Upper lobe of left lung (tissue), 6 donors: ENCODE measurements at regions not wholly inside any gene's neighbourhood (a gene's known extent, or its start where the extent isn't known, plus 50 kb on each side); places are given as distances from the start of the nearest gene placed in this dataset.

Source experiments
- ATAC-seq, 2 donors: fragments of 200-7000 bp; cut with Tn5 transposase; one replicate each; pipeline ENCODE4 v1.9.1; 2022; ENCODE audit warnings: mild to moderate bottlenecking in 2 of 2, moderate library complexity in 2 of 2; ENCODE audit not compliant: low FRiP score in 2 of 2
- DNase-seq, 2 donors: peaks; one replicate each; pipeline ENCODE4 v3.0.0-alpha.2; 2019 to 2020
- H3K27ac ChIP-seq, 4 donors: fragments of 200-600 bp; sonication (generic); one replicate each; pipeline ENCODE4 v1.5.1; 2016 to 2019
- H3K27me3 ChIP-seq, 4 donors: fragments of 200-600 bp; sonication (generic); one replicate each; pipeline ENCODE4 v1.5.1; 2017 to 2019
- H3K36me3 ChIP-seq, 4 donors: fragments of 200-600 bp; sonication (generic); one replicate each; pipeline ENCODE4 v1.5.1; 2016 to 2019
- H3K4me1 ChIP-seq, 4 donors: fragments of 200-600 bp; sonication (generic); one replicate each; pipeline ENCODE4 v1.5.1; 2018 to 2019
- H3K4me3 ChIP-seq, 4 donors: fragments of 200-600 bp; sonication (generic); one replicate each; pipeline ENCODE4 v1.5.1; 2017 to 2019; ENCODE audit warnings: mild to moderate bottlenecking in 2 of 4, moderate library complexity in 1 of 4
- H3K9me3 ChIP-seq, 4 donors: fragments of 200-600 bp; sonication (generic); one replicate each; pipeline ENCODE4 v1.5.1; 2018 to 2019
- CTCF ChIP-seq, 6 experiments: fragments of 450-650 bp in 4 of 6; fragments of 200-600 bp in 2 of 6; sonication (generic) in 2 of 6; IDR thresholded peaks; one replicate each; pipeline ENCODE4 v1.5.1; 2016 to 2019; ENCODE audit warnings: antibody characterized with exemption in 6 of 6
- EP300 ChIP-seq, 4 donors: sonication (generic); formaldehyde crosslinking; IDR thresholded peaks; one replicate each; pipeline ENCODE4 v1.5.1; 2017; ENCODE audit warnings: antibody characterized with exemption in 4 of 4, control low read depth in 2 of 4
- POLR2A ChIP-seq, 4 donors: fragments of 450-650 bp; IDR thresholded peaks; one replicate each; pipeline ENCODE4 v1.5.1; 2016 to 2017; ENCODE audit warnings: antibody characterized with exemption in 4 of 4, mild to moderate bottlenecking in 2 of 4
- POLR2AphosphoS5 ChIP-seq, 2 donors: sonication (generic); formaldehyde crosslinking; IDR thresholded peaks; one replicate each; pipeline ENCODE4 v1.5.1; 2017; ENCODE audit warnings: antibody characterized with exemption in 2 of 2
- WGBS, 2 donors: methylation state at CpG; one replicate each; pipeline ENCODE4 v1.1.5; 2017 to 2018; 5-methylcytosine and 5-hydroxymethylcytosine counted together
- donor health status: DM: no; HTN: no; CAD: no; lungs with moderate emphysema.
- donor health status: DM: no; HTN: yes; CAD: no; lungs with severe emphysema.

DNA sequence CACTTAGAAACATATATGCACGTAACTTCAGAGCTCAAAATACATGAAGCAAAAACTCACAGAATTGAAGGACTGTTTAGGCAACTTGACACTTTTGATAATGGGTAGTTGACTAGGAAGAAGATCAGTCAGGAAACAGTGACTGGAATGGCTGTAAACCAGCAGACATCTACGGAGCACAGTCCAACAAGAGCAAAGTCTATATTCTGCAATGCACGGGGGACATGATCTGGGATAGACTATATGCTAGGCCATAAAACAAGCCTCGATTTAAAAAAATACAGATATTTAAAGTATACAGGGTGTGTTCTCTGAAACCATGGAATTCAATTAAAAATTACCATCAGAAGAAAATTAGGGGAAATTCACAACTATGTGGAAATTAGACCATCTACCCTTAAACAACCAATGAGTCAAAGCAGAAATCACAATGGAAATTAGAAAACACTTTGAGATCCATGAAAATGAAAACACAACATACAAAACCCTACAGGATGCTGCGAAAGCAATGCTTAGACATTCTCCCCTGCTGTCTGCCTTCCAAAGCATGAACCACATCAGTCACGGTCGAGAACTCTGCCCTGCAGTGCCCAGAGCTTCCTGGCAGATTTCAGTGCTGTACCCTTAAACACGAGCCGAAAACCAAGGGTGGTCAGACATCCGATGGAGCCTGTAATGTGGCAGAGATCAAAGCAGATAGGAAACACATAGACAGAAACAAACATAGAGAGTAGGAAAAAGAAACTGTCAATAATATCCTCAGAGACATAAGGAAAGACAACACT, 651.9 kb upstream of the HS6ST1 start:
- Histone ChIP-seq H3K27ac (no peak overlapping the region), H3K36me3 (no peaks in the 10 kb centered on the region), H3K27me3 (no peaks in the 10 kb centered on the region), H3K4me1 (no peaks in the 10 kb centered on the region), H3K9me3 (no peaks in the 10 kb centered on the region), H3K4me3 (no peak overlapping the region)
- TF ChIP-seq CTCF (IDR thresholded peaks at IDR 0.05) (no peak), POLR2A (IDR thresholded peaks at IDR 0.05) (no peak), EP300 (IDR thresholded peaks at IDR 0.05) (no peak), POLR2AphosphoS5 (IDR thresholded peaks at IDR 0.05) (no peak)
- 58 to 60% methylated on average over 10 of the region's 10 CpGs for WGBS, 2 donors
- ATAC-seq (no peak), DNase-seq (no peak)

DNA sequence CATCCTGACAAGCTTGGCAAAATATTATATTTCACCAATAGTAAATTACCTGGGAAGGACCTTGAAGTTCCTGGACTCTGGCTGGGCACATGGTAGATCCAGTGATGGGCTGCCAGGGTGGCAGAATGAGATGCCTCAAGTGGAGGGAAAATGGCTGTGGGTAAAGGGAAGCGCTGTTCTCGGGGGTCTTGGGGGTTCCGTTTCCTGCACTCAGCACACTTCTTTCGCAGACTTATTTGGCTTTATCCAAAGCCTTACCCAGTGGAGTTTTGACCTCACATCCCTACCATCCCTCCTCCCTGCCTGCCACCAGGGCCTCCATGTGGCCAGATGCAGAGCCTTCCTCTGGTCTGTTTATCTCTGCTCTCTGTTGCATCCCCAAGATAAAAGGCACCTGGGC, 654.9 kb upstream of the HS6ST1 start:
- Histone ChIP-seq H3K4me1 (no peaks in the 10 kb centered on the region), H3K27me3 (no peaks in the 10 kb centered on the region), H3K36me3 (no peaks in the 10 kb centered on the region), H3K4me3 (no peak overlapping the region), H3K9me3 (no peaks in the 10 kb centered on the region), H3K27ac (no peak overlapping the region)
- no peak for TF ChIP-seq POLR2AphosphoS5 (IDR thresholded peaks at IDR 0.05)
- no peak for TF ChIP-seq POLR2A (IDR thresholded peaks at IDR 0.05)
- TF ChIP-seq CTCF (IDR thresholded peaks at IDR 0.05) = no peak
- TF ChIP-seq EP300 (IDR thresholded peaks at IDR 0.05) = no peak
- ATAC-seq (no peak), DNase-seq (no peak)
- 87 to 92% methylated on average over 4 of the region's 4 CpGs for WGBS, 2 donors

GRCh38 chr2:128978212-128978611, 659.5 kb upstream of the HS6ST1 start:
- TF ChIP-seq POLR2AphosphoS5 (IDR thresholded peaks at IDR 0.05) (no peak), CTCF (IDR thresholded peaks at IDR 0.05) (no peak), EP300 (IDR thresholded peaks at IDR 0.05) (no peak), POLR2A (IDR thresholded peaks at IDR 0.05) (no peak)
- Histone ChIP-seq H3K27me3 (no peaks in the 10 kb centered on the region), H3K4me1 (no peaks in the 10 kb centered on the region), H3K27ac (no peak overlapping the region), H3K36me3 (no peaks in the 10 kb centered on the region), H3K4me3 (no peak overlapping the region), H3K9me3 (no peaks in the 10 kb centered on the region)
- DNase-seq (no peak), ATAC-seq (no peak)
- WGBS, 2 donors = 35 to 48% methylated on average over 5 of the region's 5 CpGs

DNA sequence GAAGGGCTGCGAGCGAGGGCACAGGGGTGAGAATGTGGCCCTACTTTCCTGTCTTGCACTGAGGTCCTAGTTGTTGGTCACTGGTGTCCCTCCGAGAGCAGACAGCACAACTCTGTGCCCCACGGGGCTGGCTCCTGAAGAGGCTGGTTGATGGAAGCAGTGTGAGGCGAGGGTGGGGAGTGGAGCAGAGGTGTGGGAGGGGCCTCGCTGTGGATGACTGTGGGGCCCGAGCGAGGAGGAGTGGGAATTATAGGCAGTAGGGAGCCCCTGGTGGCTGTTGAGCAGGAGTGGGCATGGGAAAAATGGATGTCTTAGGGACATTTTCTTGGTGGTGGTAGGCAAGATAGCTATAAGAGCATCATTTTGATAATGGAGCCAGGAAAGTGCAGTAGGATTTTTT, 660.5 kb upstream of the HS6ST1 start:
- no peaks in the 10 kb centered on the region for H3K36me3 ChIP-seq
- H3K9me3 ChIP-seq = no peaks in the 10 kb centered on the region
- whole genome bisulfite sequencing, 2 donors = 79 to 85% methylated on average over 8 of the region's 8 CpGs
- H3K27me3 ChIP-seq = no peaks in the 10 kb centered on the region
- ATAC-seq (peak in 1 of 2 donors; percentile 38), DNase-seq (peak in 1 of 2 donors; percentile 19)
- no peaks in the 10 kb centered on the region for H3K4me1 ChIP-seq
- H3K4me3 ChIP-seq = no peak overlapping the region
- TF ChIP-seq EP300 (IDR thresholded peaks at IDR 0.05) = no peak
- TF ChIP-seq POLR2AphosphoS5 (IDR thresholded peaks at IDR 0.05) = no peak
- TF ChIP-seq POLR2A (IDR thresholded peaks at IDR 0.05) = no peak
- TF ChIP-seq CTCF (IDR thresholded peaks at IDR 0.05) = no peak
- no peak overlapping the region for H3K27ac ChIP-seq

- Histone ChIP-seq H3K27me3 (no peaks in the 10 kb centered on the region), H3K27ac (no peak overlapping the region), H3K4me3 (no peak overlapping the region), H3K9me3 (no peaks in the 10 kb centered on the region), H3K4me1 (no peaks in the 10 kb centered on the region), H3K36me3 (no peaks in the 10 kb centered on the region)
- WGBS, 2 donors = 78 to 86% methylated on average over 6 to 8 of the region's 8 CpGs
- no peak for TF ChIP-seq POLR2AphosphoS5 (IDR thresholded peaks at IDR 0.05)
- TF ChIP-seq POLR2A (IDR thresholded peaks at IDR 0.05) = no peak
- TF ChIP-seq CTCF (IDR thresholded peaks at IDR 0.05) = no peak
- DNase-seq (no peak), ATAC-seq (no peak)
Measured at GRCh38 chr2:128980475-128980874, 661.8 kb upstream of the HS6ST1 start.
